Activated T-cell treated with anti-CD3 and anti-CD28 coated beads, Interleukin-2, amount 50 U/mL, for 48 hours (primary cell): ENCODE measurements at regions not wholly inside any gene's neighbourhood (a gene's known extent, or its start where the extent isn't known, plus 50 kb on each side); places are given as distances from the start of the nearest gene placed in this dataset.

Source experiments
- DNase-seq, 2 experiments: peaks; one replicate each; pipeline ENCODE4 v3.0.0-alpha.2; 2020

DNA sequence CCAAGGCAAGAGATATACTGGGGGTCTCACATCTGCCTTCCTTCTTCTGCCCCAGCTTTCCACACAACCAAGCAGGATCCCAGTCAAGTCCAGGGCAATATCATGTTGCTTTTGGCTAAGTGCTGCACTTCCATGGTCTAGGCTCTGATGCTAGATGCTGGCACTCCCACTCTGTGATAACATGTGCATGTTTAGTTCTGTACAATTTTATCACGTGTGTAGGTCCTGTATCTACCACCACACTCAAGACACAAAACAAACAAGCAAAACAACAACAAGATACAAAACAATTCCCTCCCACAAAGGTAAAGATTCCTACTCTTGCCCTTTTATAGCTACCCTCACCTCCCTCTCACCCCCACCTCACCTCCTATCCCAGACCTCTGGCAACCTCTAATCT lies 105.6 kb upstream of the HABP2 start:
- no peak for DNase-seq

DNA sequence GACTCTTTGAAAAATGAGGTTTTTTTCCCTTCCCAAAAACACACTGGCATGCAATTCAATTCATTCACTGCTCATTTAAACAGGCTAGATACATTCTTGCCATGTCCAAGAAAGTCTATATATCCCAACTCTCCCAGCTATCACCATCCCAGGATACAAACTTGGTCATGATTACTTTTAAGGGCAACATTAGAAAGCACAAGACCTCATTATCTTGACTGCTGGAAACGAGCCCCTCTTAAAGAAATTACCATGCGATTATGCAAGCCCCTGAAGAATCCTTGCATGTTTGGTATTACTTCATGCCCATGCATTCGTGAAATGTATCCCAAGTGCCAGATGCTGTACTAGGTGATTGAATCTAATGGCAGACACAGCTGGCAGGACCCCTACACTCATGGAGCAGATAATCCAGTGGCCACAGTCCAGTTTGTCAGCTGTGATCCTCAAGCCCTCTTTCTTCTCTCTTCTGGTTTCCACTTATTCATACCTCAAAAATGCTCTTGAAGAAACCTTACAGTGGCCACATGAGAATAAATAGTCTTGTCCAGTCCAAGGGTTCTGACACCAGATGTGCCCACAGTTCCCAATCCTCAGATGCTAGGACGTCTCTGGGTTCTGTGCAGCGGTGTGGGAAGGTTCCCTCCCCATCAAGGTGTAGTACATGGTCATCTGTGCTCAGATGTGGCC lies 103.7 kb upstream of the HABP2 start:
- no peak for DNase-seq

- no peak for DNase-seq
Measured at GRCh38 chr10:113450046-113450804, 102.6 kb upstream of the HABP2 start.

- DNase-seq, result no peak
Measured at GRCh38 chr10:113450906-113451305, 101.9 kb upstream of the HABP2 start.

DNA sequence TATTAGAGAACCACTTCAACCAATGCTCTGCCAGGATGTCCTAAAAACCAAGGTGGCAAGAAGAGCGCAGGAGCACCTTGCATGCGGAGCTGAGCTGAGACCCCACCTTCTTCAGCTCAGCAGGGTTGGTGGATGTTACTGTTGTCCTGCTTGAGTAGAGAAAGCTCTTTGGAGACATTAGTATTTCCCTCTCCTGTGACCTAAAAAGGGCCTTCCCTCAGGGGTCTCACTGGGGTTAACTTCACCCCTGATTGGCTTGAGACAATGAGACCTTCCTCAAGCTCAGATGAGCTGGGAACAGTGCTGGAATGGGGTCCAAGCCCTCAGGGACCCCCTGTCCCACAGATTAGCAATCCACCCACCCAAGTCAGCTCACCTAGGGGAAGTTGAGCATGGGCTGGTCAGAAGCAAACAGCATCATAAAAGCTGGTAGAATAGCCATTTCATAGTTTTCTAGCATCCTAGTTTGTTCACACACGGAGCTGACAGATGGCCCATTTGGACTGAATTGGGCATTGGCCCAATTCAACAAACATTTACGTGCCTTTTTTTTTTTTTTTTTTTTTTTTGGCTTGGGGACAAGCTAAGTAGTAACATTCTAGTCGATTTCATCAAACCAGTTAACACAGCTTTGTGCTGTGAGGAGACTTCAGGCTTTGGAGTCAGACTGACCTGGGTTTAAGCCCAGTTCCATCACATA lies 100.6 kb upstream of the HABP2 start:
- no peak for DNase-seq

DNA sequence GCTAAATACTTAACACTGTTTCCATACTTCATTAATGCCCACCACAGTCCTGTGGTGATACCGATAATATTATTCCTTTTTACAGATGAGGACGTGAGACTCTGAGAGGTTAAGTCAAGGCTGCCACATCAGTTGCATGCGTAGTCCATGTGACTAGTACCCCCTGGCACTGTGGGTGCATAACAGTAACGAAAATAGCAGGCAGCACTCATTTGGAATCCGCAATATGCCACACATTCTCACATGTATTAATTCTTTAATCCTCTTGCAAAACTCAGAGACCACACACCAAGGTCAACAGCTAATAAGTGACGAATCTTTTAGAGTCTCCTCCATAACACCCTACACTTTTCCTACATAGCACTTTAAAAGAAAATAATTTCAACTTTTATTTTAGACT lies 99.5 kb upstream of the HABP2 start:
- DNase-seq, result no peak

DNA sequence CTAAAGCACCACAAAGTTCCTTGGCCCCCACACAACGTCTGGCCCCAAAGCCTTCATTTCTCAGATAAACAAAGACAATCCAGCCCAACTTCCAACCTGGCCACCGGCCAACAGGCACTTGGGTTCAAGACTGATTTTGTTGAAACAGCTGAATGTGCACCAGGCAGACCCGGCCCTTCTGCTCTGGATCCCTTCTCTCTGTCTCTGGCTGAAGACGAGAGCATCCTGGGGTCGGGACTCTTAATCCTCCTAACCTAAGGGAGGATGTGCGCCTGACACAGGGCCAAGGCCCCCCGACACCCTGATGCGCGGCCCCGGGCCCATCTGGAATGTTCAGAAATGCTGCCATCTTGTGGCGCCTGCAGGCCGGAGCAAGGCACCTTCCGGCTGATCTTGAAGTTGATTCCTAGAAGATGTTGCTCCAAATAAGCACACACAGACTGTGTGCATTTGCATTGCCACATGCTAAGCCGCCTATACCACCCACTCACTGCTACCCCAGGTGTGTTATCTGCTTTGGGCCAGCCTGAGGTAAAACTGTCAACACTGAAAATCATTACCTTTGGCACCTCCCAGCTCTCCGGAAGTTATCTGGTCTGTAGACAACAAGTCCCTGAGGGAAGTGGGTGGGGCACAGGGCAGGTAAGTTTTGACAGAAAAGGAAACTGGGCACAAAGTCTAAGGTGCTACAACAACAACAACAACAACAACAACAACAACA lies 98.4 kb upstream of the HABP2 start:
- peak; percentile 36 to 42 for DNase-seq

DNA sequence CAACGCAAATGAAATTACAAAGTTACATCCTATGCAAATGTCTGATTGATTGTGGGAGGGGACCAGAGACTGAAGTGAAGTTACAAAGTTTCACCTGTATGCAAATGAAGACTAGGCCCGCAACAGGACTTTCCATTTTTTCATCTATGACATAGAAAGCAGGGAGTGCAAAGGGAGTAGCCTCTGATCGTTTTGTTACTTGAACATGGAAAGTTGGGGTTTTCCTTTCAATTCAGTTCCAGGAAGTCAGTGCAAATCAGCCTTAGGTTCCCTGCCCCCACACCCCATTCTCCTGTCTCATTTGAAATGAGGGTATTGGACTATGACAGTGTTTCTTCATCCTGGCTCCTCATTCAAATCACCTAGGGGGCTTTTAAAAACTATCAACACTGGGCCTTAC lies 96.9 kb upstream of the HABP2 start:
- no peak for DNase-seq

GRCh38 chr10:113456741-113457140 lies 96.1 kb upstream of the HABP2 start:
- no peak for DNase-seq

DNA sequence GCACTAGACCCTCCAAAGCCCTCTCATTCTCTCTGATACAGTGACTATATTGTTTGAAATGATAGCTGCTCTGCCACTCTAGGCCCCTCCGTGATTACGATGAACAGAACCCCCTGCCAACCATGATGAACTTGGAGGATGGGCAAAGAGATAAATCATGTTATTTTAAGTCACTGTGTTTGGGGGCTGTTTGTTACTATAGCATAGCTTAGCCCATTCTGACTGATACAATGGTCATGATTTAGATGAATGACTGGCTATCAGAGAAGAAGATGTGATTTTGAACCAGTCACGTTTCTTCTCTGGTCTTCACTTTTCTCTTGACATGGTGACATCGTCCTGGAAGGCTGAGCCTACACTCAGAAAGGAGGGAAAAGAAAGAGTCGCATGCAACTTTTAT lies 95.4 kb upstream of the HABP2 start:
- no peak for DNase-seq

GRCh38 chr10:113458451-113458850 lies 94.4 kb upstream of the HABP2 start:
- no peak for DNase-seq

- no peak for DNase-seq
Measured at GRCh38 chr10:113458944-113459343, 93.9 kb upstream of the HABP2 start.

GRCh38 chr10:113459626-113460280 lies 93.1 kb upstream of the HABP2 start:
- no peak for DNase-seq

- DNase-seq, result no peak
Measured at GRCh38 chr10:113463083-113463482, 89.8 kb upstream of the HABP2 start.

DNA sequence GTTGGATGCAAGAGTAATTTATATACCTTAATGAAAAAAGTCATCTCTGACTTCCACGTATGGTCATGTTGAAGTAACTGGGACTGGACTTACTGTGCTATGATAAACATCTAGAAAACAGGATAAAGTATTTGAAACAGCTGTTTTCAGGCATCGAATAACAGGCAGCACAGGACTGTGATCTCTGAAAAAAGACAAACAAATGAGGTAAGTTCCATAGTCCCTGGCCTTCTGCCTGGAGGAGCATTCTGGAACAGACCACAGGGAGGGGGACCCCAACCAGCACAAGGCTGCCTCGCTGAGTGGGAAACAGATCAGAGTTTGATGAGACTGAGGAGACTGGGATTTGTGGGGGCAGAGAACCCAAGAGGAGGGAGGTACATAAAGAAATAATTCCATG lies 89.1 kb upstream of the HABP2 start:
- DNase-seq, result no peak

DNA sequence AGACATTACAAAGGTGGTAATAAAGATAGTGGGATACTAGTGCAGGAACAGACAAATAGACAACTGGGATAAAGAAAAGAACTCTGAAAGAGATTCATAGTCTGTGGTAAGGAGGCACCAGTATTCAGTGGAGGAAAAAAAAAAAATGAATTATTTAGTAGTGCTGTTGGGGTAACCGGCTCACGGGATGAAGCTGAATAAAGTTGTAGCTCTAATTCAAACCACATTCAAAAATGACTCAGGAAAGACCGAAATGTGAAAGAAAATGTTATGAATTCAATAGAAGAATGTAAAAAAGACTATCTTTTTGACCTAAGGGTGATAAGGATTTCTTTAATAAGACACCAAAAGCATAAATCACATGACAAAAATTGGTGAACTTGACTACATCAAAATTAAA lies 83.1 kb upstream of the HABP2 start:
- no peak for DNase-seq

DNA sequence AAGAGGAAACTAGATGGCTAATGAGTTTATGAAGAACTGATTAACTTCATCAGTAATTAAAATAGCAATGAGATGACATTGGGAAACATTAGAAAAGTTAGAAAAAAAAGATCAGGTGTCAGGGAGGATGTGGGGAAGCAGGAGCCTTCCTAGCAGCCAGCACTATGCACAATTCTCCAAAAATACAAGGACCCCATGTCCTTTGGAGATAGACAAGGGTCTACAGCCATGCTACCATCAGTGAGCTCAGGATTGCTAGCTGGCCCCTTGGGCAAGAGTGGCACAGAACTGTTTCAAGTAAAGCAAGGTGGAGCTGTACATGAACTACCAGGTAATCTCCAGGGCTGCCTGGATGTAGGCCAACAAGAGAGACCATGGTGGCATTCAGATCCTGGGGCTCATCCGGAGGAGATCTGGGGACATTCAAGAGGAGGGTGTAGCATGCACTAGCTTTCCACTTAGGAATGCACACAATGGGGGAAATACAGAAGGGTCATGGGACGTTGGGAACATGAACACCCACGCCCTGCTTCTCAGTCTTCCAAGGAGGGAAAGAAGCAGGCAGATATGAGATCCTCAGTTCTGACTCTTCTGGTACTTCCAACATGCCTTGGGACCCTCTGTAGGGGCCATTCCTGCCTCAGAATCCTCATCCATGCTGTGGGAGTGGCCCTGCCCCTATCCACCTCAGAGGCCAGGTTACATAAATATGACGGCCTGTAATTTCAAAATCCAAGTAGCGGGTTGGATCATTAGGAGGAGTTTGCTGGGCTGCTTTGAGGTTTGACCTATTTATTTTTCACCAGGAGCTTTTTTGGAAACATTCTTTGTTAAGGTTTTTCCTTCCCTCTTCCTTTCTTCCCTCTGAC lies 82.2 kb upstream of the HABP2 start:
- no peak for DNase-seq

GRCh38 chr10:113471241-113471996 lies 81.4 kb upstream of the HABP2 start:
- DNase-seq, result no peak

GRCh38 chr10:113473011-113473410 lies 79.8 kb upstream of the HABP2 start:
- DNase-seq, result no peak

DNA sequence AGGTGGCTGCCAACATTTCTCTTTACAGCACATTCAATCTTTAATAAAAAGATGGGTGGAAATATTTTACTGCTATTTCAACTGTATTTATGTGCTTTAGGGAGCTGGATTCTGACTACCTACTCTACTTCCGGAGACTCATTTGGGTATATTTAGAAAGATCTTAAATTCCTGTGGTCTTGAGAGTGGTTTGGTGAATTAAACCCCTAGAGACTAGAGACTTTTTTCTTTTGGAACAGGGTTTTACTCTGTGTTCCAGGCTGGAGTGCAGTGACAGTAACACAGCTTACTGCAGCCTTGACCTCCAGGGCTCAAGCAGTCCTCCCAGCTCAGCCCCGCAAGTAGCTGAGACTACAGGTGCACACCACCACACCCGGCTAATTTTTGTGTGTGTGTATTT lies 79.0 kb upstream of the HABP2 start:
- no peak for DNase-seq

GRCh38 chr10:113474752-113475151 lies 78.1 kb upstream of the HABP2 start:
- DNase-seq, result no peak
